GM23338 (cell line): ENCODE measurements at regions not wholly inside any gene's neighbourhood (a gene's known extent, or its start where the extent isn't known, plus 50 kb on each side); places are given as distances from the start of the nearest gene placed in this dataset.

Source experiments
- ATAC-seq: fragments of 200-7000 bp; cut with Tn5 transposase; 3 replicates; pipeline ENCODE4 v1.9.1; 2020
- DNase-seq: peaks from one replicate; pipeline ENCODE4 v3.0.0-alpha.2; 2015; ENCODE audit warnings: low spot score
- H2AFZ ChIP-seq: fragments of 200-600 bp; sonication (generic); 2 replicates; pipeline ENCODE4 v1.8.0; 2016; ENCODE audit warnings: antibody characterized with exemption, mild to moderate bottlenecking, moderate library complexity
- H3F3A ChIP-seq: fragments of 200-600 bp; sonication (generic); replicated peaks from 2 replicates; pipeline ENCODE4 v1.8.0; 2017; ENCODE audit warnings: antibody characterized with exemption, mixed run types, low read depth
- H3K27ac ChIP-seq: fragments of 200-600 bp; sonication (generic); 2 replicates; pipeline ENCODE4 v1.6.1; 2016; ENCODE audit warnings: low read depth
- H3K27me3 ChIP-seq: fragments of 200-600 bp; sonication (generic); 2 replicates; pipeline ENCODE4 v1.8.0; 2016; ENCODE audit warnings: mild to moderate bottlenecking, mixed run types, moderate library complexity; ENCODE audit not compliant: insufficient read depth
- H3K36me3 ChIP-seq: fragments of 200-600 bp; sonication (generic); 2 replicates; pipeline ENCODE4 v1.8.0; 2016; ENCODE audit warnings: mild to moderate bottlenecking; ENCODE audit not compliant: insufficient read depth
- H3K4me1 ChIP-seq: fragments of 200-600 bp; sonication (generic); 2 replicates; pipeline ENCODE4 v1.8.0; 2016; ENCODE audit warnings: mild to moderate bottlenecking, moderate library complexity; ENCODE audit not compliant: insufficient read depth
- H3K4me2 ChIP-seq: fragments of 200-600 bp; sonication (generic); 2 replicates; pipeline ENCODE4 v1.7.1; 2017; ENCODE audit warnings: mixed run types
- H3K4me3 ChIP-seq: fragments of 200-600 bp; sonication (generic); 2 replicates; pipeline ENCODE4 v1.6.1; 2016; ENCODE audit warnings: mixed run types
- H3K79me2 ChIP-seq: fragments of 200-600 bp; sonication (generic); replicated peaks from 2 replicates; pipeline ENCODE4 v1.8.0; 2017; ENCODE audit warnings: mild to moderate bottlenecking; ENCODE audit not compliant: insufficient read depth
- H3K9me2 ChIP-seq: fragments of 200-600 bp; sonication (generic); 2 replicates; pipeline ENCODE4 v1.8.0; 2017; ENCODE audit not compliant: insufficient read depth
- H4K20me1 ChIP-seq: fragments of 200-600 bp; sonication (generic); replicated peaks from 2 replicates; pipeline ENCODE4 v1.8.0; 2017; ENCODE audit warnings: mild to moderate bottlenecking; ENCODE audit not compliant: insufficient read depth
- H3K27ac Mint-ChIP-seq: 2 replicates; pipeline ENCODE4 v1.8.0; 2020; ENCODE audit warnings: inconsistent platforms, mild to moderate bottlenecking, moderate library complexity, mixed read lengths
- H3K27me3 Mint-ChIP-seq: 3 replicates; pipeline ENCODE4 v1.8.0; 2022; ENCODE audit warnings: low read depth, mild to moderate bottlenecking, moderate library complexity, mixed read lengths, inconsistent platforms; ENCODE audit not compliant: insufficient read depth, poor library complexity
- H3K36me3 Mint-ChIP-seq: 3 replicates; pipeline ENCODE4 v1.8.0; 2021; ENCODE audit warnings: low read depth, mild to moderate bottlenecking, inconsistent platforms, moderate library complexity, mixed read lengths
- H3K4me1 Mint-ChIP-seq: 3 replicates; pipeline ENCODE4 v1.8.0; 2020; ENCODE audit warnings: mild to moderate bottlenecking, inconsistent platforms, mixed read lengths
- H3K4me3 Mint-ChIP-seq: 3 replicates; pipeline ENCODE4 v1.8.0; 2021; ENCODE audit warnings: moderate library complexity, mild to moderate bottlenecking, inconsistent platforms, mixed read lengths
- H3K9me3 Mint-ChIP-seq: 3 replicates; pipeline ENCODE4 v1.8.0; 2020; ENCODE audit warnings: moderate library complexity, mild to moderate bottlenecking, inconsistent platforms, mixed read lengths
- EZH2 ChIP-seq: fragments of 200-600 bp; sonication (generic); IDR thresholded peaks from one replicate; pipeline ENCODE4 v1.8.0; 2017; ENCODE audit warnings: antibody characterized with exemption, mild to moderate bottlenecking, low read depth; ENCODE audit not compliant: unreplicated experiment
- NANOG ChIP-seq: IDR thresholded peaks from 2 replicates; pipeline ENCODE4 v1.6.1; 2016; ENCODE audit warnings: antibody characterized with exemption, borderline replicate concordance
- TF ChIP-seq, protein P1 (sequence below): fragments of 250-450 bp; sonication (Bioruptor Pico); IDR thresholded peaks from 2 replicates; pipeline ENCODE4 v1.5.0; 2020; ENCODE audit warnings: mild to moderate bottlenecking, moderate library complexity
- TF ChIP-seq, protein P2 (sequence below): IDR thresholded peaks from one replicate; pipeline ENCODE4 v1.6.1; 2018; ENCODE audit warnings: antibody characterized with exemption; ENCODE audit not compliant: unreplicated experiment

- Histone ChIP-seq H2AFZ (no peak overlapping the region), H3K27me3 (no peaks in the 10 kb centered on the region), H3K9me2 (no peaks in the 10 kb centered on the region), H3K4me3 (no peak overlapping the region), H3K79me2 (no peaks in the 10 kb centered on the region), H4K20me1 (no peaks in the 10 kb centered on the region), H3K4me1 (no peaks in the 10 kb centered on the region), H3F3A (no peaks in the 10 kb centered on the region), H3K27ac (no peak overlapping the region), H3K4me2 (no peak overlapping the region), H3K36me3 (no peaks in the 10 kb centered on the region)
- Mint-ChIP-seq H3K4me1 (peaks cover 3% of the 10 kb centered on the region), H3K36me3 (no peaks in the 10 kb centered on the region), H3K9me3 (peaks cover 3% of the 10 kb centered on the region; the same call in 2 of the 3 replicates), H3K27me3 (peaks cover 3% of the 10 kb centered on the region), H3K27ac (no peak overlapping the region), H3K4me3 (no peak overlapping the region)
- TF ChIP-seq, protein P1, sequence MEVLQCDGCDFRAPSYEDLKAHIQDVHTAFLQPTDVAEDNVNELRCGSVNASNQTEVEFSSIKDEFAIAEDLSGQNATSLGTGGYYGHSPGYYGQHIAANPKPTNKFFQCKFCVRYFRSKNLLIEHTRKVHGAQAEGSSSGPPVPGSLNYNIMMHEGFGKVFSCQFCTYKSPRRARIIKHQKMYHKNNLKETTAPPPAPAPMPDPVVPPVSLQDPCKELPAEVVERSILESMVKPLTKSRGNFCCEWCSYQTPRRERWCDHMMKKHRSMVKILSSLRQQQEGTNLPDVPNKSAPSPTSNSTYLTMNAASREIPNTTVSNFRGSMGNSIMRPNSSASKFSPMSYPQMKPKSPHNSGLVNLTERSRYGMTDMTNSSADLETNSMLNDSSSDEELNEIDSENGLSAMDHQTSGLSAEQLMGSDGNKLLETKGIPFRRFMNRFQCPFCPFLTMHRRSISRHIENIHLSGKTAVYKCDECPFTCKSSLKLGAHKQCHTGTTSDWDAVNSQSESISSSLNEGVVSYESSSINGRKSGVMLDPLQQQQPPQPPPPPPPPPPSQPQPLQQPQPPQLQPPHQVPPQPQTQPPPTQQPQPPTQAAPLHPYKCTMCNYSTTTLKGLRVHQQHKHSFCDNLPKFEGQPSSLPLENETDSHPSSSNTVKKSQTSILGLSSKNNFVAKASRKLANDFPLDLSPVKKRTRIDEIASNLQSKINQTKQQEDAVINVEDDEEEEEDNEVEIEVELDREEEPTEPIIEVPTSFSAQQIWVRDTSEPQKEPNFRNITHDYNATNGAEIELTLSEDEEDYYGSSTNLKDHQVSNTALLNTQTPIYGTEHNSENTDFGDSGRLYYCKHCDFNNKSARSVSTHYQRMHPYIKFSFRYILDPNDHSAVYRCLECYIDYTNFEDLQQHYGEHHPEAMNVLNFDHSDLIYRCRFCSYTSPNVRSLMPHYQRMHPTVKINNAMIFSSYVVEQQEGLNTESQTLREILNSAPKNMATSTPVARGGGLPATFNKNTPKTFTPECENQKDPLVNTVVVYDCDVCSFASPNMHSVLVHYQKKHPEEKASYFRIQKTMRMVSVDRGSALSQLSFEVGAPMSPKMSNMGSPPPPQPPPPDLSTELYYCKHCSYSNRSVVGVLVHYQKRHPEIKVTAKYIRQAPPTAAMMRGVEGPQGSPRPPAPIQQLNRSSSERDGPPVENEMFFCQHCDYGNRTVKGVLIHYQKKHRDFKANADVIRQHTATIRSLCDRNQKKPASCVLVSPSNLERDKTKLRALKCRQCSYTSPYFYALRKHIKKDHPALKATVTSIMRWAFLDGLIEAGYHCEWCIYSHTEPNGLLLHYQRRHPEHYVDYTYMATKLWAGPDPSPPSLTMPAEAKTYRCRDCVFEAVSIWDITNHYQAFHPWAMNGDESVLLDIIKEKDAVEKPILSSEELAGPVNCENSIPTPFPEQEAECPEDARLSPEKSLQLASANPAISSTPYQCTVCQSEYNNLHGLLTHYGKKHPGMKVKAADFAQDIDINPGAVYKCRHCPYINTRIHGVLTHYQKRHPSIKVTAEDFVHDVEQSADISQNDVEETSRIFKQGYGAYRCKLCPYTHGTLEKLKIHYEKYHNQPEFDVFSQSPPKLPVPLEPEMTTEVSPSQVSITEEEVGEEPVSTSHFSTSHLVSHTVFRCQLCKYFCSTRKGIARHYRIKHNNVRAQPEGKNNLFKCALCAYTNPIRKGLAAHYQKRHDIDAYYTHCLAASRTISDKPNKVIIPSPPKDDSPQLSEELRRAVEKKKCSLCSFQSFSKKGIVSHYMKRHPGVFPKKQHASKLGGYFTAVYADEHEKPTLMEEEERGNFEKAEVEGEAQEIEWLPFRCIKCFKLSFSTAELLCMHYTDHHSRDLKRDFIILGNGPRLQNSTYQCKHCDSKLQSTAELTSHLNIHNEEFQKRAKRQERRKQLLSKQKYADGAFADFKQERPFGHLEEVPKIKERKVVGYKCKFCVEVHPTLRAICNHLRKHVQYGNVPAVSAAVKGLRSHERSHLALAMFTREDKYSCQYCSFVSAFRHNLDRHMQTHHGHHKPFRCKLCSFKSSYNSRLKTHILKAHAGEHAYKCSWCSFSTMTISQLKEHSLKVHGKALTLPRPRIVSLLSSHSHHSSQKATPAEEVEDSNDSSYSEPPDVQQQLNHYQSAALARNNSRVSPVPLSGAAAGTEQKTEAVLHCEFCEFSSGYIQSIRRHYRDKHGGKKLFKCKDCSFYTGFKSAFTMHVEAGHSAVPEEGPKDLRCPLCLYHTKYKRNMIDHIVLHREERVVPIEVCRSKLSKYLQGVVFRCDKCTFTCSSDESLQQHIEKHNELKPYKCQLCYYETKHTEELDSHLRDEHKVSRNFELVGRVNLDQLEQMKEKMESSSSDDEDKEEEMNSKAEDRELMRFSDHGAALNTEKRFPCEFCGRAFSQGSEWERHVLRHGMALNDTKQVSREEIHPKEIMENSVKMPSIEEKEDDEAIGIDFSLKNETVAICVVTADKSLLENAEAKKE (CRISPR knock-in tag), result no peak
- TF ChIP-seq, protein P2, sequence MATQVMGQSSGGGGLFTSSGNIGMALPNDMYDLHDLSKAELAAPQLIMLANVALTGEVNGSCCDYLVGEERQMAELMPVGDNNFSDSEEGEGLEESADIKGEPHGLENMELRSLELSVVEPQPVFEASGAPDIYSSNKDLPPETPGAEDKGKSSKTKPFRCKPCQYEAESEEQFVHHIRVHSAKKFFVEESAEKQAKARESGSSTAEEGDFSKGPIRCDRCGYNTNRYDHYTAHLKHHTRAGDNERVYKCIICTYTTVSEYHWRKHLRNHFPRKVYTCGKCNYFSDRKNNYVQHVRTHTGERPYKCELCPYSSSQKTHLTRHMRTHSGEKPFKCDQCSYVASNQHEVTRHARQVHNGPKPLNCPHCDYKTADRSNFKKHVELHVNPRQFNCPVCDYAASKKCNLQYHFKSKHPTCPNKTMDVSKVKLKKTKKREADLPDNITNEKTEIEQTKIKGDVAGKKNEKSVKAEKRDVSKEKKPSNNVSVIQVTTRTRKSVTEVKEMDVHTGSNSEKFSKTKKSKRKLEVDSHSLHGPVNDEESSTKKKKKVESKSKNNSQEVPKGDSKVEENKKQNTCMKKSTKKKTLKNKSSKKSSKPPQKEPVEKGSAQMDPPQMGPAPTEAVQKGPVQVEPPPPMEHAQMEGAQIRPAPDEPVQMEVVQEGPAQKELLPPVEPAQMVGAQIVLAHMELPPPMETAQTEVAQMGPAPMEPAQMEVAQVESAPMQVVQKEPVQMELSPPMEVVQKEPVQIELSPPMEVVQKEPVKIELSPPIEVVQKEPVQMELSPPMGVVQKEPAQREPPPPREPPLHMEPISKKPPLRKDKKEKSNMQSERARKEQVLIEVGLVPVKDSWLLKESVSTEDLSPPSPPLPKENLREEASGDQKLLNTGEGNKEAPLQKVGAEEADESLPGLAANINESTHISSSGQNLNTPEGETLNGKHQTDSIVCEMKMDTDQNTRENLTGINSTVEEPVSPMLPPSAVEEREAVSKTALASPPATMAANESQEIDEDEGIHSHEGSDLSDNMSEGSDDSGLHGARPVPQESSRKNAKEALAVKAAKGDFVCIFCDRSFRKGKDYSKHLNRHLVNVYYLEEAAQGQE, result no peak
- TF ChIP-seq NANOG (no peak), EZH2 (no peak)
- no peak for ATAC-seq
- no peak for DNase-seq
These were observed 153.5 kb upstream of the PDE1C start for GRCh38 chr7:32223721-32224120.
